Transverse colon (tissue), 4 donors: ENCODE measurements at regions not wholly inside any gene's neighbourhood (a gene's known extent, or its start where the extent isn't known, plus 50 kb on each side); places are given as distances from the start of the nearest gene placed in this dataset.

Source experiments
- DNase-seq: peaks from one replicate; pipeline ENCODE4 v3.0.0-alpha.2; 2019
- H3K27ac ChIP-seq, 4 donors: fragments of 200-600 bp; sonication (generic); 2 replicates each; pipeline ENCODE4 v1.5.1; 2016 to 2018; ENCODE audit warnings: inconsistent platforms in 4 of 4
- H3K27me3 ChIP-seq: fragments of 200-600 bp; sonication (generic); 2 replicates; pipeline ENCODE4 v1.5.1; 2017; ENCODE audit warnings: inconsistent platforms
- H3K36me3 ChIP-seq, 4 donors: fragments of 200-600 bp; sonication (generic); 2 replicates each; pipeline ENCODE4 v1.5.1; 2017 to 2019; ENCODE audit warnings: inconsistent platforms in 4 of 4
- H3K4me1 ChIP-seq, 4 donors: fragments of 200-600 bp; sonication (generic); 2 replicates each; pipeline ENCODE4 v1.5.1; 2017 to 2020; ENCODE audit warnings: inconsistent platforms in 4 of 4
- H3K4me3 ChIP-seq, 4 donors: fragments of 200-600 bp; sonication (generic); 1 replicate in 1 of 4; 2 replicates in 3 of 4; pipeline versions ENCODE4 v1.5.1 to v1.6.1; 2017 to 2019; ENCODE audit warnings: inconsistent platforms in 4 of 4
- H3K9me3 ChIP-seq, 2 donors: fragments of 200-600 bp; sonication (generic); 2 replicates each; pipeline ENCODE4 v1.5.1; 2017 to 2019; ENCODE audit warnings: inconsistent platforms in 2 of 2
- EP300 ChIP-seq: sonication (generic); formaldehyde crosslinking; IDR thresholded peaks from one replicate; pipeline ENCODE4 v1.6.1; 2017; ENCODE audit warnings: antibody characterized with exemption, low read depth
- POLR2A ChIP-seq: fragments of 450-650 bp; IDR thresholded peaks from one replicate; pipeline ENCODE4 v1.6.1; 2016; ENCODE audit warnings: antibody characterized with exemption, mild to moderate bottlenecking, moderate library complexity
- POLR2AphosphoS5 ChIP-seq, 3 donors: sonication (generic); formaldehyde crosslinking; IDR thresholded peaks; one replicate each; pipeline ENCODE4 v1.6.1; 2016; ENCODE audit warnings: antibody characterized with exemption in 3 of 3
- WGBS, 2 donors: methylation state at CpG; one replicate each; pipeline ENCODE4 v1.1.5; 2018; ENCODE audit warnings: low coverage in 1 of 2; 5-methylcytosine and 5-hydroxymethylcytosine counted together
- in situ Hi-C, 4 donors: fragments of 200-750 bp; cut with MboI; loops; one replicate each; pipeline versions ENCODE4 v1.15.0 to v1.15.1; 2017; ENCODE audit warnings: low sequenced_read_pairs in 3 of 4, low pct_ligation_motif_present in 1 of 4, low pct_unique_long_range_greater_than_20kb in 1 of 4
- intact Hi-C: fragments of 100-400 bp; cut with DNase I; formaldehyde crosslinking; loops from one replicate; pipeline ENCODE4 v1.15.1; 2023; ENCODE audit warnings: low total_unique reads
- TF ChIP-seq, protein P1 (sequence below), 5 experiments: fragments of 200-600 bp in 3 of 5; fragments of 450-650 bp in 2 of 5; sonication (generic) in 3 of 5; IDR thresholded peaks; 1 replicate in 2 of 5; 2 replicates in 3 of 5; pipeline ENCODE4 v1.5.1; 2016 to 2017; ENCODE audit warnings: antibody characterized with exemption in 5 of 5, inconsistent platforms in 3 of 5, mild to moderate bottlenecking in 2 of 5, moderate library complexity in 1 of 5

GRCh38 chr17:56009795-56010651 is 143.3 kb upstream of the ANKFN1 start:
- DNase-seq: no peak
- H3K27ac ChIP-seq: no peak overlapping the region
- in situ Hi-C loops (no loop called here), intact Hi-C loops (no loop called here)
- H3K27me3 ChIP-seq: no peaks in the 10 kb centered on the region
- H3K9me3 ChIP-seq: no peaks in the 10 kb centered on the region
- TF ChIP-seq POLR2A (no peak), POLR2AphosphoS5 (IDR thresholded peaks at IDR 0.05) (no peak), EP300 (no peak)
- TF ChIP-seq, protein P1, sequence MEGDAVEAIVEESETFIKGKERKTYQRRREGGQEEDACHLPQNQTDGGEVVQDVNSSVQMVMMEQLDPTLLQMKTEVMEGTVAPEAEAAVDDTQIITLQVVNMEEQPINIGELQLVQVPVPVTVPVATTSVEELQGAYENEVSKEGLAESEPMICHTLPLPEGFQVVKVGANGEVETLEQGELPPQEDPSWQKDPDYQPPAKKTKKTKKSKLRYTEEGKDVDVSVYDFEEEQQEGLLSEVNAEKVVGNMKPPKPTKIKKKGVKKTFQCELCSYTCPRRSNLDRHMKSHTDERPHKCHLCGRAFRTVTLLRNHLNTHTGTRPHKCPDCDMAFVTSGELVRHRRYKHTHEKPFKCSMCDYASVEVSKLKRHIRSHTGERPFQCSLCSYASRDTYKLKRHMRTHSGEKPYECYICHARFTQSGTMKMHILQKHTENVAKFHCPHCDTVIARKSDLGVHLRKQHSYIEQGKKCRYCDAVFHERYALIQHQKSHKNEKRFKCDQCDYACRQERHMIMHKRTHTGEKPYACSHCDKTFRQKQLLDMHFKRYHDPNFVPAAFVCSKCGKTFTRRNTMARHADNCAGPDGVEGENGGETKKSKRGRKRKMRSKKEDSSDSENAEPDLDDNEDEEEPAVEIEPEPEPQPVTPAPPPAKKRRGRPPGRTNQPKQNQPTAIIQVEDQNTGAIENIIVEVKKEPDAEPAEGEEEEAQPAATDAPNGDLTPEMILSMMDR (IDR thresholded peaks at IDR 0.05): no peak
- 71 to 77% methylated on average over 3 to 5 of the region's 5 CpGs for WGBS, 2 donors
- no peaks in the 10 kb centered on the region for H3K36me3 ChIP-seq
- H3K4me3 ChIP-seq: no peak overlapping the region
- no peaks in the 10 kb centered on the region for H3K4me1 ChIP-seq

DNA sequence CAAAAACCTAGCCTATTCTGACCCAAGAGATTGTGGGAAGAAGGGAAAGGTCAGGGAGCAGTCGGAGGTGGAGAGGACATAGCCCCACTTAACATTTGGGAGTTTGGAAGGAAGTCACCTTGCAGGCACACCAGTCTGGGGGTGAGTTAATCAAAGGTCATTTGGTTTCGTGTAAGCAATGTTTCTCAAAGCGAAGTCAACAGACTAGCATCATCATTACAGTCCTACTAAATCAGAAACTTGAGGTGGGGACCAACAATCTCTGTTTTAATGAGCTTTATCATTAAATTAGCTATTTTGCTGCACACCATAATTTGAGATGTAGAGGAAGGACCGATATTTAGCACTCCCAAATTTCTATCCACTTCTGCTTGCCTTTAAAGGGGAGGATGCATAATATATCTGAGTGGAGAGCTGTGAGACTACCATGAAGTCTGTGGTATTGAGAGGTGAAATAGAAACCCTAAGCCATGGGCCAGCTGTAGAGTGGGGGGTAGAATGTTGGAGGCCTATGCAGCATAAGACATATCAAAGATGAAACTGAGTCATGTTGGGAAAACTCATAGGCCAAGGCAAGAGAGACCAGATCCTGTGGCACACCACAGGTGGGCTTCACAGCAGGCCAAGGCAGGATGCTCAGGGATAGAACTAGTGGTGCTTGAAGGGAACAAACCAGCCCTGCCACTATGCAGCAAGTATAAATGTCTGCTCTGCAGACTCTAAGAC is 141.7 kb upstream of the ANKFN1 start:
- no peak for DNase-seq
- in situ Hi-C loops: no loop called here
- H3K27ac ChIP-seq: no peak overlapping the region
- intact Hi-C loops: no loop called here
- no peak overlapping the region for H3K4me3 ChIP-seq
- WGBS, 2 donors: 65% methylated on average over 4 of the region's 4 CpGs; no CpG with 5 or more reads in 1 of the 2 donors
- H3K9me3 ChIP-seq: no peaks in the 10 kb centered on the region
- TF ChIP-seq POLR2AphosphoS5 (IDR thresholded peaks at IDR 0.05): no peak
- TF ChIP-seq, protein P1 (IDR thresholded peaks at IDR 0.05): no peak
- TF ChIP-seq EP300: no peak
- TF ChIP-seq POLR2A: no peak
- H3K36me3 ChIP-seq: no peaks in the 10 kb centered on the region
- no peaks in the 10 kb centered on the region for H3K4me1 ChIP-seq
- no peaks in the 10 kb centered on the region for H3K27me3 ChIP-seq

GRCh38 chr17:56018211-56018610 is 135.1 kb upstream of the ANKFN1 start:
- H3K27ac ChIP-seq: no peak overlapping the region
- no peak for DNase-seq
- no peaks in the 10 kb centered on the region for H3K9me3 ChIP-seq
- no peaks in the 10 kb centered on the region for H3K4me1 ChIP-seq
- intact Hi-C loops (no loop called here), in situ Hi-C loops (no loop called here)
- 63 to 73% methylated on average over 3 of the region's 3 CpGs for whole genome bisulfite sequencing, 2 donors
- H3K27me3 ChIP-seq: no peaks in the 10 kb centered on the region
- no peak overlapping the region for H3K4me3 ChIP-seq
- no peaks in the 10 kb centered on the region for H3K36me3 ChIP-seq
- TF ChIP-seq POLR2A (no peak), POLR2AphosphoS5 (IDR thresholded peaks at IDR 0.05) (no peak)

DNA sequence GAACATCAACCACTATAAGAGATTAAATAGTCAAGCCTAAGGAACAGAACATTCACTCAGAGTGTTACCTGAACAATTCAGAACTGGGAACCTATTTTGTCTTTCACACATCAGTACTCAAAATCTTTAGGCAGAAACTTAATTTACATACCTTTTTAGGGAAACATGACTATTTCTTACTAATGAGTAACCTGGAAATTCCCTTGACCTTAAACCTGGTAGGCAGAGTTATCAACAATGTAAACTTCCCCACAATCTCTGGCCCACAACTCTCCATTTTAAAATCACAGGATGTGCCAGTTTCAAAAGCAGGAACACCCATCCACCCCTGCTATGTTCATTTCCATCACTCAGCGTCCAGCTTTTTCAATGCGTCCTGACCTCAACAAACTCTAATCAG is 132.9 kb upstream of the ANKFN1 start:
- no peak for DNase-seq
- no peak for TF ChIP-seq POLR2A
- TF ChIP-seq, protein P1 (IDR thresholded peaks at IDR 0.05): no peak
- no peak for TF ChIP-seq EP300
- no peak for TF ChIP-seq POLR2AphosphoS5 (IDR thresholded peaks at IDR 0.05)
- Histone ChIP-seq H3K4me3 (no peak overlapping the region), H3K36me3 (no peaks in the 10 kb centered on the region), H3K4me1 (no peaks in the 10 kb centered on the region), H3K27me3 (no peaks in the 10 kb centered on the region), H3K9me3 (no peaks in the 10 kb centered on the region), H3K27ac (no peak overlapping the region)
- intact Hi-C loops: no loop called here
- in situ Hi-C loops: no loop called here
- 69 to 82% methylated on average over 2 of the region's 2 CpGs for WGBS, 2 donors
